Astrocyte (in vitro differentiated cells and primary cell): ENCODE measurements at regions not wholly inside any gene's neighbourhood (a gene's known extent, or its start where the extent isn't known, plus 50 kb on each side); places are given as distances from the start of the nearest gene placed in this dataset.

Source experiments
- EZH2 ChIP-seq: IDR thresholded peaks from 2 replicates; pipeline ENCODE4 v1.6.1; 2012; ENCODE audit warnings: mild to moderate bottlenecking, low read length, inconsistent platforms; ENCODE audit not compliant: insufficient read depth
- TF ChIP-seq, protein P1 (sequence below): IDR thresholded peaks from 2 replicates; pipeline ENCODE4 v1.5.1; 2011; ENCODE audit warnings: low read depth, mild to moderate bottlenecking, inconsistent platforms, low read length, moderate library complexity; ENCODE audit not compliant: insufficient read depth

DNA sequence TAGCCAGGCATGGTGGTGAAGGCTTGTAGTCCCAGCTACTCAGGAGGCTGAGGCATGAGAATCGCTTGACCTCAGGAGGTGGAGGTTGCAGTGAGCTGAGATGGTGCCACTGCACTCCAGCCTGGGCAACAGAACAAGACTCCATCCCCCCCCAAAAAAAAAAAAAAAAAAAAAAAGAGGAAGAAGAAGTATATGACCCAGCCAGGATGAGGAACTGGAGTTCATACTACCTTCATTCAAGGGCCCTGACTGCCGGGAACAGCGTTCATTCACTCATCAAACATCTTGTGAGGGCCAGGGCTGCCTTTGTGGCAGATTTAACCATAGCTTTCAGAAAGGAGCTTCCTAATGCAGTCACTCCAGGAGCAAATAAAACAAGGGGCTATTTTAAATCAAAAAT is 127.6 kb downstream of the MRPS6 start:
- TF ChIP-seq, protein P1, sequence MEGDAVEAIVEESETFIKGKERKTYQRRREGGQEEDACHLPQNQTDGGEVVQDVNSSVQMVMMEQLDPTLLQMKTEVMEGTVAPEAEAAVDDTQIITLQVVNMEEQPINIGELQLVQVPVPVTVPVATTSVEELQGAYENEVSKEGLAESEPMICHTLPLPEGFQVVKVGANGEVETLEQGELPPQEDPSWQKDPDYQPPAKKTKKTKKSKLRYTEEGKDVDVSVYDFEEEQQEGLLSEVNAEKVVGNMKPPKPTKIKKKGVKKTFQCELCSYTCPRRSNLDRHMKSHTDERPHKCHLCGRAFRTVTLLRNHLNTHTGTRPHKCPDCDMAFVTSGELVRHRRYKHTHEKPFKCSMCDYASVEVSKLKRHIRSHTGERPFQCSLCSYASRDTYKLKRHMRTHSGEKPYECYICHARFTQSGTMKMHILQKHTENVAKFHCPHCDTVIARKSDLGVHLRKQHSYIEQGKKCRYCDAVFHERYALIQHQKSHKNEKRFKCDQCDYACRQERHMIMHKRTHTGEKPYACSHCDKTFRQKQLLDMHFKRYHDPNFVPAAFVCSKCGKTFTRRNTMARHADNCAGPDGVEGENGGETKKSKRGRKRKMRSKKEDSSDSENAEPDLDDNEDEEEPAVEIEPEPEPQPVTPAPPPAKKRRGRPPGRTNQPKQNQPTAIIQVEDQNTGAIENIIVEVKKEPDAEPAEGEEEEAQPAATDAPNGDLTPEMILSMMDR: no peak
- TF ChIP-seq EZH2: no peak
